ENCODE measurements at regions not wholly inside any gene's neighbourhood (a gene's known extent, or its start where the extent isn't known, plus 50 kb on each side); places are given as distances from the start of the nearest gene placed in this dataset.

DNA sequence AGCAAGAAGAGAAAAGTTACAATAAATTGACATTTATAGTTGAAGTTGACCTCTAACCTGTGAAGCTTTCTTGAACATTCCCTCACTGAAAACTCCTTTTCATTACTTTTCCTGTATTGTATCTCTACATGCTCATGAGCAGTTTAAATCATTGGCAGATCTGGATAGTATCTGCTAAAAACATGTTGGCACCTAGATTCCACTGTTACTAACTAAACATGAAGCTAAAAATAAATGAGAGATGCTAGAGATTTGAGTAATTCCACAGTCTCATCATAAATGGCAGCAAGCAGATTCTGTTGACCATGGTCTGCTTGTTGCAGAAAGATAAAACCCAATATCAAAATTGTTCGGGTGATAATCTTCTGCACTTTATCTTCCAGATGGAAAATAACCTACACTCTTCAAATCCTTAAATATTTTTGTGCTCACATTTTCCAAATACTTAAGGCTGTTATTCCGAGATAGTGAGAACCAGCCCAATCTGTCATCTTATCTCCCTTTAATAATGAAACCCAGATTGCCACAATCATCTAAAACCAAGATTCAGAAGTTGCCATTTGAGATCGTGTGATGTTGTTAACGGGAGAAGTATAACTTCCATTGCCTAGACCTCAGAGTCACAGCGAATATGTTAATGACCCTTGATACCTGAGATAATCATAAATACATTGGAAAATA, 171.0 kb upstream of the DAAM1 start:
- TF ChIP-seq POLR2AphosphoS5 (IDR thresholded peaks at IDR 0.05; ENCODE audit: low read depth, low read length) = no peak
- no peak for TF ChIP-seq POLR2A (IDR thresholded peaks at IDR 0.05; ENCODE audit: low read depth, low read length)
- TF ChIP-seq TAF1 (IDR thresholded peaks at IDR 0.05; ENCODE audit: borderline replicate concordance, low read depth, low read length) = no peak
